ENCODE measurements at regions not wholly inside any gene's neighbourhood (a gene's known extent, or its start where the extent isn't known, plus 50 kb on each side); places are given as distances from the start of the nearest gene placed in this dataset.

GRCh38 chr4:18192901-18193300 is 171.3 kb upstream of the LCORL start:
- intact Hi-C loops (cut with DNase I) = no loop called here
- Histone ChIP-seq H3K4me3 (no peak overlapping the region), H3K27ac (no peak overlapping the region), H3K4me1 (no peaks in the 10 kb centered on the region), H3K27me3 (peaks cover 0 to 38% (median 0%) of the 10 kb centered on the region in 4 donors), H3K9me3 (no peaks in the 10 kb centered on the region), H3K36me3 (no peaks in the 10 kb centered on the region)
- WGBS, 2 donors = 42 to 46% methylated on average over 3 of the region's 3 CpGs
- no peak for DNase-seq
- TF ChIP-seq POLR2A (IDR thresholded peaks at IDR 0.05) (no peak), CTCF (IDR thresholded peaks at IDR 0.05) (no peak)

GRCh38 chr4:18185491-18185890 is 163.9 kb upstream of the LCORL start:
- Histone ChIP-seq H3K27ac (no peak overlapping the region), H3K9me3 (no peaks in the 10 kb centered on the region), H3K4me1 (no peaks in the 10 kb centered on the region), H3K36me3 (no peaks in the 10 kb centered on the region), H3K4me3 (no peak overlapping the region), H3K27me3 (peaks cover 0 to 16% (median 0%) of the 10 kb centered on the region in 4 donors)
- WGBS, 2 donors = 89 to 97% methylated on average over 2 of the region's 2 CpGs
- intact Hi-C loops (cut with DNase I) = no loop called here
- DNase-seq = no peak
- TF ChIP-seq POLR2A (IDR thresholded peaks at IDR 0.05) = no peak
- no peak for TF ChIP-seq CTCF (IDR thresholded peaks at IDR 0.05)

- intact Hi-C loops (cut with DNase I) = no loop called here
- no peak for DNase-seq
These were observed 159.3 kb upstream of the LCORL start for GRCh38 chr4:18180892-18181291.

GRCh38 chr4:18180122-18180521 is 158.6 kb upstream of the LCORL start:
- Histone ChIP-seq H3K4me3 (no peak overlapping the region), H3K27ac (no peak overlapping the region), H3K27me3 (no peaks in the 10 kb centered on the region), H3K4me1 (no peaks in the 10 kb centered on the region), H3K9me3 (no peaks in the 10 kb centered on the region), H3K36me3 (no peaks in the 10 kb centered on the region)
- no peak for DNase-seq
- intact Hi-C loops (cut with DNase I) = no loop called here
- 51 to 63% methylated on average over 4 of the region's 4 CpGs for WGBS, 2 donors
- TF ChIP-seq POLR2A (IDR thresholded peaks at IDR 0.05) (no peak), CTCF (IDR thresholded peaks at IDR 0.05) (no peak)

More at GRCh38 chr4:18180892-18181291, 159.3 kb upstream of the LCORL start:
- H3K27me3 ChIP-seq = no peaks in the 10 kb centered on the region
- H3K36me3 ChIP-seq = no peaks in the 10 kb centered on the region
- no peaks in the 10 kb centered on the region for H3K4me1 ChIP-seq
- H3K27ac ChIP-seq = no peak overlapping the region
- TF ChIP-seq POLR2A (IDR thresholded peaks at IDR 0.05) (no peak), CTCF (IDR thresholded peaks at IDR 0.05) (no peak)
- H3K9me3 ChIP-seq = no peaks in the 10 kb centered on the region
- no peak overlapping the region for H3K4me3 ChIP-seq

- Histone ChIP-seq H3K27ac (no peak overlapping the region), H3K4me3 (no peak overlapping the region), H3K9me3 (no peaks in the 10 kb centered on the region), H3K36me3 (no peaks in the 10 kb centered on the region), H3K27me3 (no peaks in the 10 kb centered on the region), H3K4me1 (no peaks in the 10 kb centered on the region)
- no peak for DNase-seq
- 71 to 90% methylated on average over 2 of the region's 2 CpGs for WGBS, 2 donors
- TF ChIP-seq CTCF (IDR thresholded peaks at IDR 0.05) (no peak), POLR2A (IDR thresholded peaks at IDR 0.05) (no peak)
- intact Hi-C loops (cut with DNase I) = no loop called here
These were observed 150.3 kb upstream of the LCORL start for GRCh38 chr4:18171896-18172295.

Measured in esophagus squamous epithelium (tissue), 5 donors.